ENCODE measurements at regions not wholly inside any gene's neighbourhood (a gene's known extent, or its start where the extent isn't known, plus 50 kb on each side); places are given as distances from the start of the nearest gene placed in this dataset.

DNA sequence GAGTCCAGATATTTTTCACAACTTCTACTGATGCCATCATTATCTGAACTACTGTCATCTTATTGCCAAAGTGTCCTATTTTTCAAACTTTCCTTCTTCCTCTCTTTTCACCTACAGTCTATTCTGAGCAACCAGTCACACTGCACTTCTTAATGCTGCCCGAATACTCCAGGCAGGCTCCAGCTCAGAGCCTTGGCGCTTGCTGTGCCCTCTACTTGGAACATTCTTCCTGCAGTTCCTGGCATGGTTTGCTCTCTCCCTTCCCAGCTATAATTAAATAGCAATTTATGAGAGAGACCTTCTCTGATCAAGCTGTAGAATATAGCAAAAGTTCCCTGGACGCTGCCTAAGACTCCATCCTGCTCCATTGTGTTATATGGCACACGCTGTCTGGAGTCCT is 831.6 kb downstream of the QKI start:
- no peak for TF ChIP-seq EZH2phosphoT487 (IDR thresholded peaks at IDR 0.05; ENCODE audit: insufficient read depth, low read depth)
- no peak for TF ChIP-seq EZH2 (IDR thresholded peaks at IDR 0.05; ENCODE audit: insufficient read depth, poor library complexity, severe bottlenecking)
